SK-N-SH (cell line): ENCODE measurements at regions not wholly inside any gene's neighbourhood (a gene's known extent, or its start where the extent isn't known, plus 50 kb on each side); places are given as distances from the start of the nearest gene placed in this dataset.

Experiments
- CHD2 ChIP-seq: fragments of 150-350 bp; IDR thresholded peaks from 2 replicates; pipeline ENCODE4 v1.6.1; 2018; ENCODE audit warnings: low read length; ENCODE audit not compliant: partially characterized antibody
- EP300 ChIP-seq, 2 experiments: IDR thresholded peaks; 2 replicates each; pipeline versions ENCODE4 v1.4.0 to v1.6.1; 2012; ENCODE audit warnings: borderline replicate concordance in 1 of 2, low read depth in 1 of 2, low read length in 1 of 2
- EZH2phosphoT487 ChIP-seq: fragments of 200-600 bp; sonication (generic); IDR thresholded peaks from 2 replicates; pipeline ENCODE4 v1.6.1; 2017; ENCODE audit warnings: low read depth, mixed run types, mild to moderate bottlenecking, antibody characterized with exemption, moderate library complexity, borderline replicate concordance
- FOXJ3 ChIP-seq: sonication (generic); formaldehyde crosslinking; IDR thresholded peaks from 2 replicates; pipeline ENCODE4 v1.5.1; 2020; ENCODE audit warnings: mild to moderate bottlenecking, missing genetic modification reagents
- GABPA ChIP-seq: IDR thresholded peaks from 2 replicates; pipeline ENCODE4 v1.4.0; 2012; ENCODE audit warnings: low read depth, mild to moderate bottlenecking
- GATA2 ChIP-seq: sonication (generic); formaldehyde crosslinking; IDR thresholded peaks from 2 replicates; pipeline ENCODE4 v1.5.0; 2020; ENCODE audit warnings: mild to moderate bottlenecking, missing genetic modification reagents
- NRF1 ChIP-seq: IDR thresholded peaks from 2 replicates; pipeline ENCODE4 v1.6.1; 2012; ENCODE audit warnings: low read depth, mild to moderate bottlenecking, low read length
- POLR2AphosphoS5 ChIP-seq: IDR thresholded peaks from 2 replicates; pipeline ENCODE4 v1.6.1; 2012; ENCODE audit warnings: low read depth, low read length
- RFX5 ChIP-seq: IDR thresholded peaks from 2 replicates; pipeline ENCODE4 v1.6.1; 2012; ENCODE audit warnings: mild to moderate bottlenecking, improper control_type of control experiment, low read length
- SIN3A ChIP-seq: IDR thresholded peaks from 2 replicates; pipeline ENCODE4 v1.6.1; 2012; ENCODE audit warnings: low read depth, mild to moderate bottlenecking, low read length, moderate library complexity, borderline replicate concordance
- YY1 ChIP-seq: IDR thresholded peaks from 2 replicates; pipeline ENCODE4 v1.4.0; 2012; ENCODE audit warnings: low read depth, mild to moderate bottlenecking
- TF ChIP-seq, protein P1 (sequence below): fragments of 200-600 bp; sonication (generic); IDR thresholded peaks from 2 replicates; pipeline ENCODE4 v1.6.1; 2017; ENCODE audit warnings: antibody characterized with exemption, mild to moderate bottlenecking, moderate library complexity
- TF ChIP-seq, protein P2 (sequence below): IDR thresholded peaks from 2 replicates; pipeline ENCODE4 v1.6.1; 2012; ENCODE audit warnings: mild to moderate bottlenecking, low read depth, low read length, moderate library complexity
- TF ChIP-seq, protein P3 (sequence below): IDR thresholded peaks from 2 replicates; pipeline ENCODE4; 2012

DNA sequence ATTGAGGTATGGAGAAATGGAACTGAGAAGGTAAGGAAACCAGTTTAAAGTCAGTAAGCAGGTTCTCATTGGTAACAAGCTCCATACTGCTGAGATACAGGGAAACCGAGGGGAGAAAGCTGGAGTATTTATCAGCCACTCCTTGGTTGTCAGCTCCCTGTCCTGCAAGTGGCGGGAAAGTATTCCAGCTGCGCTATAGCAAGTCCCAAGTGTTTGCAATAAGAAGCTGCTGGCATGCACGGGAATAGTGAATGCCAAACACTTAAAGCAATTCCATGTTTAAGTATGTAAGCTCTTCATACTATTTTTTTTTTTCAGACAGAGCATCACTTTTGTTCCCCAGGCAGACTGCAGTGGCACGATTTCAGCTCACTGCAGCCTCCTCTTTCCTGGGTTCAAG lies 1601.1 kb downstream of the SUCLG1 start:
- TF ChIP-seq POLR2AphosphoS5 (no peak), YY1 (no peak), GATA2 (CRISPR knock-in tag) (no peak), NRF1 (no peak), RFX5 (no peak), EZH2phosphoT487 (no peak), EP300 (IDR thresholded peaks at IDR 0.05; ENCODE audit: borderline replicate concordance in 1 of 2, low read depth in 1 of 2, low read length in 1 of 2) (no peak), FOXJ3 (CRISPR knock-in tag) (no peak), SIN3A (no peak), GABPA (no peak), CHD2 (no peak)
- TF ChIP-seq, protein P1, sequence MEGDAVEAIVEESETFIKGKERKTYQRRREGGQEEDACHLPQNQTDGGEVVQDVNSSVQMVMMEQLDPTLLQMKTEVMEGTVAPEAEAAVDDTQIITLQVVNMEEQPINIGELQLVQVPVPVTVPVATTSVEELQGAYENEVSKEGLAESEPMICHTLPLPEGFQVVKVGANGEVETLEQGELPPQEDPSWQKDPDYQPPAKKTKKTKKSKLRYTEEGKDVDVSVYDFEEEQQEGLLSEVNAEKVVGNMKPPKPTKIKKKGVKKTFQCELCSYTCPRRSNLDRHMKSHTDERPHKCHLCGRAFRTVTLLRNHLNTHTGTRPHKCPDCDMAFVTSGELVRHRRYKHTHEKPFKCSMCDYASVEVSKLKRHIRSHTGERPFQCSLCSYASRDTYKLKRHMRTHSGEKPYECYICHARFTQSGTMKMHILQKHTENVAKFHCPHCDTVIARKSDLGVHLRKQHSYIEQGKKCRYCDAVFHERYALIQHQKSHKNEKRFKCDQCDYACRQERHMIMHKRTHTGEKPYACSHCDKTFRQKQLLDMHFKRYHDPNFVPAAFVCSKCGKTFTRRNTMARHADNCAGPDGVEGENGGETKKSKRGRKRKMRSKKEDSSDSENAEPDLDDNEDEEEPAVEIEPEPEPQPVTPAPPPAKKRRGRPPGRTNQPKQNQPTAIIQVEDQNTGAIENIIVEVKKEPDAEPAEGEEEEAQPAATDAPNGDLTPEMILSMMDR = no peak
- TF ChIP-seq, protein P2, sequence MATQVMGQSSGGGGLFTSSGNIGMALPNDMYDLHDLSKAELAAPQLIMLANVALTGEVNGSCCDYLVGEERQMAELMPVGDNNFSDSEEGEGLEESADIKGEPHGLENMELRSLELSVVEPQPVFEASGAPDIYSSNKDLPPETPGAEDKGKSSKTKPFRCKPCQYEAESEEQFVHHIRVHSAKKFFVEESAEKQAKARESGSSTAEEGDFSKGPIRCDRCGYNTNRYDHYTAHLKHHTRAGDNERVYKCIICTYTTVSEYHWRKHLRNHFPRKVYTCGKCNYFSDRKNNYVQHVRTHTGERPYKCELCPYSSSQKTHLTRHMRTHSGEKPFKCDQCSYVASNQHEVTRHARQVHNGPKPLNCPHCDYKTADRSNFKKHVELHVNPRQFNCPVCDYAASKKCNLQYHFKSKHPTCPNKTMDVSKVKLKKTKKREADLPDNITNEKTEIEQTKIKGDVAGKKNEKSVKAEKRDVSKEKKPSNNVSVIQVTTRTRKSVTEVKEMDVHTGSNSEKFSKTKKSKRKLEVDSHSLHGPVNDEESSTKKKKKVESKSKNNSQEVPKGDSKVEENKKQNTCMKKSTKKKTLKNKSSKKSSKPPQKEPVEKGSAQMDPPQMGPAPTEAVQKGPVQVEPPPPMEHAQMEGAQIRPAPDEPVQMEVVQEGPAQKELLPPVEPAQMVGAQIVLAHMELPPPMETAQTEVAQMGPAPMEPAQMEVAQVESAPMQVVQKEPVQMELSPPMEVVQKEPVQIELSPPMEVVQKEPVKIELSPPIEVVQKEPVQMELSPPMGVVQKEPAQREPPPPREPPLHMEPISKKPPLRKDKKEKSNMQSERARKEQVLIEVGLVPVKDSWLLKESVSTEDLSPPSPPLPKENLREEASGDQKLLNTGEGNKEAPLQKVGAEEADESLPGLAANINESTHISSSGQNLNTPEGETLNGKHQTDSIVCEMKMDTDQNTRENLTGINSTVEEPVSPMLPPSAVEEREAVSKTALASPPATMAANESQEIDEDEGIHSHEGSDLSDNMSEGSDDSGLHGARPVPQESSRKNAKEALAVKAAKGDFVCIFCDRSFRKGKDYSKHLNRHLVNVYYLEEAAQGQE = no peak
- TF ChIP-seq, protein P3, sequence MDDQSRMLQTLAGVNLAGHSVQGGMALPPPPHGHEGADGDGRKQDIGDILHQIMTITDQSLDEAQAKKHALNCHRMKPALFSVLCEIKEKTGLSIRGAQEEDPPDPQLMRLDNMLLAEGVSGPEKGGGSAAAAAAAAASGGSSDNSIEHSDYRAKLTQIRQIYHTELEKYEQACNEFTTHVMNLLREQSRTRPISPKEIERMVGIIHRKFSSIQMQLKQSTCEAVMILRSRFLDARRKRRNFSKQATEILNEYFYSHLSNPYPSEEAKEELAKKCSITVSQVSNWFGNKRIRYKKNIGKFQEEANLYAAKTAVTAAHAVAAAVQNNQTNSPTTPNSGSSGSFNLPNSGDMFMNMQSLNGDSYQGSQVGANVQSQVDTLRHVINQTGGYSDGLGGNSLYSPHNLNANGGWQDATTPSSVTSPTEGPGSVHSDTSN = no peak
